H1 (cell line): ENCODE measurements at regions not wholly inside any gene's neighbourhood (a gene's known extent, or its start where the extent isn't known, plus 50 kb on each side); places are given as distances from the start of the nearest gene placed in this dataset.

Experiments used
- CTCF ChIA-PET: fragments of 300-600 bp; sonication (Branson Sonifier 250); formaldehyde crosslinking; loops from one replicate; lab custom pipeline; 2021; ENCODE audit not compliant: partially characterized antibody; lab: Charles Lee
- POLR2A ChIA-PET: fragments of 300-600 bp; sonication (Branson Sonifier 250); formaldehyde crosslinking; loops from one replicate; lab custom pipeline; 2021; ENCODE audit warnings: inconsistent platforms; ENCODE audit not compliant: partially characterized antibody; lab: Charles Lee
- DNase-seq, 2 experiments: peaks; one replicate each; pipeline versions ENCODE4 v3.0.0 to v3.0.0-alpha.2; 2010 to 2022; ENCODE audit warnings: low spot score in 2 of 2, low read depth in 1 of 2, mixed read lengths in 1 of 2
- FAIRE-seq: peaks from 2 replicates; lab custom pipeline; 2011; peaks lifted over from hg19 to GRCh38; lab: Jason Lieb, UNC
- H2AFZ ChIP-seq: 2 replicates; pipeline ENCODE4 v1.8.1; 2012; ENCODE audit warnings: low read length, inconsistent platforms
- H2AK5ac ChIP-seq: 2 replicates; pipeline ENCODE4 v1.6.1; 2013; ENCODE audit warnings: low read depth, low read length
- H2BK120ac ChIP-seq: replicated peaks from 2 replicates; pipeline ENCODE3; 2013; ENCODE audit warnings: low read depth, low read length, inconsistent platforms
- H2BK12ac ChIP-seq: 2 replicates; pipeline ENCODE4 v1.6.1; 2013; ENCODE audit warnings: low read depth, low read length
- H2BK15ac ChIP-seq: 2 replicates; pipeline ENCODE4 v1.6.1; 2013; ENCODE audit warnings: low read length
- H2BK20ac ChIP-seq: 2 replicates; pipeline ENCODE4 v1.6.1; 2013; ENCODE audit warnings: low read length
- H2BK5ac ChIP-seq: 2 replicates; pipeline ENCODE4 v1.6.1; 2013; ENCODE audit warnings: low read depth, low read length
- H3K14ac ChIP-seq: 2 replicates; pipeline ENCODE4 v1.6.1; 2013; ENCODE audit warnings: inconsistent platforms; ENCODE audit not compliant: insufficient read length
- H3K18ac ChIP-seq: 2 replicates; pipeline ENCODE4 v1.6.1; 2013; ENCODE audit warnings: low read length; ENCODE audit errors: extremely low read depth
- H3K23ac ChIP-seq: 2 replicates; pipeline ENCODE4 v1.6.1; 2013; ENCODE audit warnings: inconsistent platforms; ENCODE audit not compliant: insufficient read length
- H3K23me2 ChIP-seq: 2 replicates; pipeline ENCODE4 v1.6.1; 2013; ENCODE audit warnings: low read depth, low read length
- H3K27ac ChIP-seq: 2 replicates; pipeline ENCODE4 v1.6.1; 2011; ENCODE audit warnings: low read depth, low read length, inconsistent platforms
- H3K27me3 ChIP-seq, 4 experiments: replicated peaks in 1 of 4; 1 replicate in 1 of 4; 2 replicates in 3 of 4; pipeline versions ENCODE4 v1.6.1 to v1.8.1; 2011 to 2013; ENCODE audit warnings: low read length in 3 of 4, mild to moderate bottlenecking in 3 of 4, inconsistent platforms in 2 of 4, mixed read lengths in 2 of 4, moderate library complexity in 1 of 4; ENCODE audit not compliant: control insufficient read depth in 3 of 4, insufficient read depth in 3 of 4; ENCODE audit errors: extremely low read depth in 1 of 4
- H3K36me3 ChIP-seq, 4 experiments: 2 replicates each; pipeline versions ENCODE4 v1.6.1 to v1.8.1; 2011 to 2013; ENCODE audit warnings: mild to moderate bottlenecking in 4 of 4, low read length in 3 of 4, moderate library complexity in 2 of 4, control low read depth in 1 of 4, inconsistent platforms in 1 of 4; ENCODE audit not compliant: insufficient read depth in 4 of 4, control insufficient read depth in 2 of 4
- H3K4ac ChIP-seq: replicated peaks from 2 replicates; pipeline ENCODE3; 2013; ENCODE audit warnings: low read length, low read depth, mixed read lengths, inconsistent platforms; ENCODE audit not compliant: insufficient read length
- H3K4me1 ChIP-seq, 4 experiments: replicated peaks in 1 of 4; 1 replicate in 1 of 4; 2 replicates in 3 of 4; pipeline versions ENCODE4 v1.6.1 to v1.8.1; 2011 to 2013; ENCODE audit warnings: low read length in 3 of 4, inconsistent platforms in 2 of 4, mixed read lengths in 1 of 4; ENCODE audit not compliant: insufficient read depth in 4 of 4, control insufficient read depth in 3 of 4
- H3K4me2 ChIP-seq, 2 experiments: 2 replicates each; pipeline versions ENCODE4 v1.6.1 to v1.8.1; 2011 to 2013; ENCODE audit warnings: low read depth in 2 of 2, low read length in 2 of 2, control low read depth in 1 of 2, inconsistent platforms in 1 of 2, mild to moderate bottlenecking in 1 of 2; ENCODE audit not compliant: insufficient read depth in 1 of 2
- H3K4me3 ChIP-seq, 4 experiments: fragments of 200-600, 300-600 bp in 1 of 4; sonication (generic), shearing (Covaris generic), sonication (Bioruptor Twin) in 1 of 4; 2 replicates each; pipeline versions ENCODE4 v1.5.1 to v1.8.1; 2011 to 2016; ENCODE audit warnings: low read length in 4 of 4, low read depth in 3 of 4, control low read depth in 2 of 4, inconsistent platforms in 2 of 4, mild to moderate bottlenecking in 2 of 4, mixed read lengths in 1 of 4, moderate library complexity in 1 of 4; ENCODE audit not compliant: insufficient read depth in 2 of 4; ENCODE audit errors: extremely low read depth in 1 of 4
- H3K56ac ChIP-seq: replicated peaks from 2 replicates; pipeline ENCODE3; 2013; ENCODE audit warnings: low read depth, mild to moderate bottlenecking, mixed read lengths, low read length, inconsistent platforms; ENCODE audit not compliant: insufficient read length
- H3K79me1 ChIP-seq: 2 replicates; pipeline ENCODE4 v1.6.1; 2013; ENCODE audit warnings: low read depth, low read length, control low read depth
- H3K79me2 ChIP-seq, 2 experiments: 2 replicates each; pipeline versions ENCODE4 v1.6.1 to v1.8.1; 2012 to 2013; ENCODE audit warnings: low read length in 2 of 2, mild to moderate bottlenecking in 2 of 2, inconsistent platforms in 1 of 2; ENCODE audit not compliant: insufficient read depth in 2 of 2, control insufficient read depth in 1 of 2
- H3K9ac ChIP-seq, 4 experiments: replicated peaks in 1 of 4; 1 replicate in 1 of 4; 2 replicates in 3 of 4; pipeline versions ENCODE4 v1.6.1 to v1.8.1; 2011 to 2013; ENCODE audit warnings: low read depth in 3 of 4, low read length in 3 of 4, control low read depth in 2 of 4, mild to moderate bottlenecking in 2 of 4, moderate library complexity in 2 of 4, inconsistent platforms in 1 of 4; ENCODE audit errors: extremely low read depth in 1 of 4
- H3K9me3 ChIP-seq, 2 experiments: 2 replicates each; pipeline versions ENCODE4 v1.6.1 to v1.8.1; 2012 to 2013; ENCODE audit warnings: mild to moderate bottlenecking in 2 of 2, moderate library complexity in 2 of 2, control low read depth in 1 of 2, inconsistent platforms in 1 of 2, low read depth in 1 of 2, low read length in 1 of 2, mixed read lengths in 1 of 2; ENCODE audit not compliant: insufficient read depth in 2 of 2
- H4K20me1 ChIP-seq, 2 experiments: replicated peaks in 1 of 2; 2 replicates each; pipeline versions ENCODE3 to v1.8.1; 2011 to 2013; ENCODE audit warnings: inconsistent platforms in 2 of 2, low read length in 2 of 2, mild to moderate bottlenecking in 1 of 2; ENCODE audit not compliant: insufficient read depth in 2 of 2, control insufficient read depth in 1 of 2
- H4K5ac ChIP-seq: 2 replicates; pipeline ENCODE4 v1.6.1; 2013; ENCODE audit warnings: low read length, low read depth, mixed read lengths, inconsistent platforms; ENCODE audit not compliant: insufficient read length
- H4K8ac ChIP-seq: 2 replicates; pipeline ENCODE4 v1.8.0; 2013; ENCODE audit warnings: mild to moderate bottlenecking, moderate library complexity, low read length, inconsistent platforms; ENCODE audit not compliant: insufficient read depth; ENCODE audit errors: extremely low read depth
- H4K91ac ChIP-seq: replicated peaks from 2 replicates; pipeline ENCODE3; 2013; ENCODE audit warnings: low read length, mixed read lengths, inconsistent platforms; ENCODE audit not compliant: insufficient read length
- ASH2L ChIP-seq: fragments of 200-600, 300-600 bp; sonication (generic); IDR thresholded peaks from one replicate; pipeline ENCODE4 v1.7.1; 2017; ENCODE audit warnings: low read length
- CBX8 ChIP-seq: fragments of 300-800, 300-1000 bp; sonication (generic); IDR thresholded peaks from 2 replicates; pipeline ENCODE4 v1.7.1; 2016; ENCODE audit warnings: low read depth, low read length, borderline replicate concordance
- CHD1 ChIP-seq: IDR thresholded peaks from 2 replicates; pipeline ENCODE4 v1.6.1; 2012; ENCODE audit warnings: low read depth, low read length, improper control_type of control experiment
- HDAC2 ChIP-seq, 2 experiments: fragments of 300-600 bp in 1 of 2; sonication (generic) in 1 of 2; IDR thresholded peaks; 2 replicates each; pipeline ENCODE4 v1.6.1; 2011 to 2012; ENCODE audit warnings: low read depth in 2 of 2, low read length in 2 of 2, mild to moderate bottlenecking in 2 of 2, moderate library complexity in 2 of 2, borderline replicate concordance in 1 of 2, inconsistent platforms in 1 of 2
- KDM5A ChIP-seq: fragments of 200-600 bp; IDR thresholded peaks from 2 replicates; pipeline ENCODE4 v1.7.1; 2012; ENCODE audit warnings: mild to moderate bottlenecking, low read length, inconsistent platforms, mixed read lengths
- MAFK ChIP-seq: IDR thresholded peaks from 2 replicates; pipeline ENCODE4 v1.6.1; 2012; ENCODE audit warnings: low read depth, mild to moderate bottlenecking, improper control_type of control experiment, low read length
- NANOG ChIP-seq: IDR thresholded peaks from 2 replicates; pipeline ENCODE4 v1.6.1; 2011; ENCODE audit warnings: low read length, low read depth, mild to moderate bottlenecking, inconsistent platforms; ENCODE audit not compliant: insufficient read depth, poor library complexity, severe bottlenecking
- NRF1 ChIP-seq: IDR thresholded peaks from 2 replicates; pipeline ENCODE4 v1.6.1; 2011; ENCODE audit warnings: mild to moderate bottlenecking, low read depth, low read length, improper control_type of control experiment
- RAD21 ChIP-seq, 2 experiments: IDR thresholded peaks in 1 of 2; conservative IDR thresholded peaks in 1 of 2; 2 replicates each; pipeline ENCODE4 v1.6.1; 2011; ENCODE audit warnings: low read depth in 2 of 2, low read length in 2 of 2, improper control_type of control experiment in 1 of 2, inconsistent platforms in 1 of 2, mild to moderate bottlenecking in 1 of 2, moderate library complexity in 1 of 2
- RFX5 ChIP-seq: IDR thresholded peaks from 2 replicates; pipeline ENCODE4 v1.6.1; 2011; ENCODE audit warnings: low read depth, low read length, improper control_type of control experiment, borderline replicate concordance
- TBP ChIP-seq: IDR thresholded peaks from 2 replicates; pipeline ENCODE4 v1.6.1; 2011; ENCODE audit warnings: low read depth, low read length, improper control_type of control experiment
- ZNF274 ChIP-seq: IDR thresholded peaks from 2 replicates; pipeline ENCODE4 v1.7.0; 2012; ENCODE audit warnings: low read length, borderline replicate concordance; ENCODE audit errors: extremely low read depth
- TF ChIP-seq, protein P1 (sequence below): IDR thresholded peaks from 2 replicates; pipeline ENCODE4 v1.6.1; 2012; ENCODE audit warnings: inconsistent platforms

DNA sequence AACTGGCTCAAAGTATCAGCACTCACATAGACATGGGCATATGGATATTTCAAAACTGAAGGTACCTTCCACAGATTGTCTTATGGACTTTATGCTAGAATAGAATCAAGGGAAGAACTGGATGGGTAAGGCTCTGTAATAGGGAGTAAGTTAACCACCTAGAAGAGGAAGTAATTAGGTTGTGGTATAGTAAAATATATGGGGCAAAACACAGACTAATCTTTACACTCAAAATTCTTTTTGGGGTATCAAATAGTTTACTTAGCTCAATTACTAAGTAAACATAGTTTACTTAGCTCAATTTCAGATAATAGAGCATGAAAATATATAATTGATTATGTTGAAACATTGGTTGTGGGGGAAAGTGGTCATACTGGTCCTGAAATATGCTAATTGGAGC is 94.2 kb upstream of the ATXN1 start:
- Histone ChIP-seq H2AFZ (no peak overlapping the region), H2AK5ac (no peak overlapping the region), H3K4me2 (no peak overlapping the region), H2BK12ac (no peak overlapping the region), H3K79me1 (no peaks in the 10 kb centered on the region), H3K4me1 (no peaks in the 10 kb centered on the region), H2BK15ac (no peak overlapping the region), H4K91ac (no peak overlapping the region), H3K27me3 (no peaks in the 10 kb centered on the region), H3K27ac (no peak overlapping the region), H2BK5ac (no peak overlapping the region), H3K23me2 (no peaks in the 10 kb centered on the region; the same call in 1 of the 2 replicates), H3K4ac (no peak overlapping the region), H3K9me3 (no peaks in the 10 kb centered on the region), H4K5ac (no peak overlapping the region), H3K14ac (no peak overlapping the region), H3K4me3 (no peak overlapping the region), H3K36me3 (no peaks in the 10 kb centered on the region), H3K9ac (no peak overlapping the region), H3K18ac (no peak overlapping the region), H3K23ac (no peak overlapping the region), H3K79me2 (no peaks in the 10 kb centered on the region), H2BK20ac (no peak overlapping the region), H2BK120ac (no peak overlapping the region), H3K56ac (no peak overlapping the region), H4K8ac (no peak overlapping the region), H4K20me1 (no peaks in the 10 kb centered on the region)
- FAIRE-seq, result no peak
- no peak for TF ChIP-seq MAFK
- TF ChIP-seq ASH2L, result no peak
- TF ChIP-seq NRF1, result no peak
- no peak for TF ChIP-seq CHD1
- TF ChIP-seq NANOG, result no peak
- TF ChIP-seq, protein P1, sequence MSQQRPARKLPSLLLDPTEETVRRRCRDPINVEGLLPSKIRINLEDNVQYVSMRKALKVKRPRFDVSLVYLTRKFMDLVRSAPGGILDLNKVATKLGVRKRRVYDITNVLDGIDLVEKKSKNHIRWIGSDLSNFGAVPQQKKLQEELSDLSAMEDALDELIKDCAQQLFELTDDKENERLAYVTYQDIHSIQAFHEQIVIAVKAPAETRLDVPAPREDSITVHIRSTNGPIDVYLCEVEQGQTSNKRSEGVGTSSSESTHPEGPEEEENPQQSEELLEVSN, result no peak
- TF ChIP-seq RFX5, result no peak
- no peak for TF ChIP-seq TBP
- no peak for TF ChIP-seq HDAC2 (IDR thresholded peaks at IDR 0.05; ENCODE audit: borderline replicate concordance in 1 of 2, low read depth in 2 of 2, low read length in 2 of 2)
- TF ChIP-seq ZNF274, result no peak
- TF ChIP-seq RAD21 (IDR thresholded peaks at IDR 0.05 in 1 of 2, conservative IDR thresholded peaks at IDR 0.05 in 1 of 2; ENCODE audit: low read depth in 2 of 2, low read length in 2 of 2), result no peak
- no peak for TF ChIP-seq CBX8
- no peak for TF ChIP-seq KDM5A
- ChIA-PET POLR2A (no interaction called here), CTCF (interaction anchor here (0.6 to 2.1 kb wide), 4 partner anchors 12 to 109 kb away, joined by 3 to 6 read pairs (median 4); no protein-coding TSS in a partner anchor)
- DNase-seq, result no peak
